HepG2 (cell line): ENCODE measurements at regions not wholly inside any gene's neighbourhood (a gene's known extent, or its start where the extent isn't known, plus 50 kb on each side); places are given as distances from the start of the nearest gene placed in this dataset.

Source experiments
- ZMYM2 ChIP-seq: sonication (generic); formaldehyde crosslinking; IDR thresholded peaks from 2 replicates; pipeline ENCODE4 v1.8.0; 2022; ENCODE audit warnings: mild to moderate bottlenecking, missing genetic modification reagents
- TF ChIP-seq, protein P1 (sequence below): sonication (generic); formaldehyde crosslinking; IDR thresholded peaks from 2 replicates; pipeline ENCODE4 v1.8.1; 2023; ENCODE audit warnings: mild to moderate bottlenecking, missing genetic modification reagents, borderline replicate concordance

DNA sequence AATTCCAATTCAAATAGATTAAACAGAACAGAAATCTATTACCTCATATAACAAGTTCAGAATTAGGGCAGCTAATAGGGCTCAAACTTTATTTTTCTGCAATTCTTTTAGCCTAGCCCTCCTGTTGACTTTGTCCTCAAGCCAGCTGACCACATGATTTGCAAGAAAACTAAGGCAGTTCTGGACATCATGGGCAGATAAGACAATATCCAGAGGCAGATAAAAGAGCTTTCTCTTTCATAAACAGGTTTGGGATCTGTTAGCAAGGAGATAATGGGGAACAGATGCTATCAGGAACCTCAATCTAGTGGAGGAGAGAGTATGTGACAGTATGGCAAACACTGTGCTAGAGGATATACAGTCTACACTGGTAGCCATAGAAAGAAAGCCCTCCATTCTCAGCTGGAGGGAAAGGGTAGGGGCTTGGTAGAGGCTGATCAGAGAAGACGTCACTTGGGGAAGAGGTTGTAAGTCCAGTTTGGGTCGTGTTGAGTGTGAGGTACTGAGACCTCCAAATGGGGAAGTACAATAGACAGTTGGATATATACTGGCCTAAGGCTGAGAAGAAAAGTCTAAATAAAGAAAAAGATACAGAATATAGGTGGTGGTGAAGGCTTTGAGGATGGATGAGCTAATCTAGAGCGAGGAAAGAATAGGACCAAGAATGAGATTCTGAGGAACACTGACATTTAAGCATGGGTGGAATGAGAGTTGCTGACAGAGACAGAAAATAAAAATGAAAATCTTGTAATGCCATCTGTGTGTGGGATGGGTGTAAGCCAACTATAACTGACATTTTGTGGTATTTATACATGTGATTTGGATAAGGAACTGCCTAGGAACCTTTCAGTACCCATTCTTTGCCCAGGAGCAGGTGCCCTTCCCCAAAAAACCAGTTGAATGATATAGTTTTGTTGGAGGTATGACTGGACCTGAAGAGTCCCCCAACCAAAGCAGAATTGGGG is 67.4 kb downstream of the CYB561 start:
- TF ChIP-seq, protein P1, sequence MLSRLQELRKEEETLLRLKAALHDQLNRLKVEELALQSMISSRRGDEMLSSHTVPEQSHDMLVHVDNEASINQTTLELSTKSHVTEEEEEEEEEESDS (CRISPR knock-in tag) = no peak
- no peak for TF ChIP-seq ZMYM2 (CRISPR knock-in tag)
